Gastrocnemius medialis (tissue), 4 donors: ENCODE measurements at regions not wholly inside any gene's neighbourhood (a gene's known extent, or its start where the extent isn't known, plus 50 kb on each side); places are given as distances from the start of the nearest gene placed in this dataset.
"Not testable (repeated sequence)": the region's sequence is repeated elsewhere in the genome, so short reads cannot be mapped to it uniquely, and the experiment has no call there.

Experiments
- POLR2A ChIP-seq, 2 donors: fragments of 450-650 bp; IDR thresholded peaks; one replicate each; pipeline ENCODE4 v1.6.1; 2017; ENCODE audit warnings: antibody characterized with exemption in 2 of 2, mild to moderate bottlenecking in 2 of 2, moderate library complexity in 2 of 2
- TF ChIP-seq, protein P1 (sequence below), 5 experiments: fragments of 450-650 bp in 3 of 5; fragments of 200-600 bp in 2 of 5; sonication (generic) in 2 of 5; IDR thresholded peaks in 4 of 5; conservative IDR thresholded peaks in 1 of 5; 1 replicate in 4 of 5; 2 replicates in 1 of 5; pipeline ENCODE4 v1.5.1; 2016 to 2019; ENCODE audit warnings: antibody characterized with exemption in 5 of 5, mild to moderate bottlenecking in 3 of 5, moderate library complexity in 3 of 5

DNA sequence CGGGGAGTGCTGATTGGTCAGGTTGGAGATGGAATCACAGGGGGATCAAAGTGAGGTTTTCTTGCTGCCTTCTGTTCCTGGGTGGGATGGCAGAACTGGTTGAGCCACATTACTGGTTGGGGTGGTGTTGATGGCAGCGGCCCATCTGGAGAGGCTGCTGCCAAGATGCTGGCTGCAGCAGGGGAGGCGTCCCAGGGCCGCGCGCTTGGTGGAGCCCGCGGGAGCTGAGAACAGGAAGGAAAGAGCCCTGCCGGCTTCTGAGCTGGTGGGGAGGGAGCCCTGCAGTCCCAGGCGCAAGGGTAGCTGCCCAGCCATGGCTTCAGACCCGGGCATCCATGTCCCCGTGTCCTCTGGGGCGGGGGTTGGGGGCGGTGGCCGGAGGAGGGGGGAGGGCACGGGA lies 609.3 kb downstream of the SPATA31A6 start:
- TF ChIP-seq, protein P1, sequence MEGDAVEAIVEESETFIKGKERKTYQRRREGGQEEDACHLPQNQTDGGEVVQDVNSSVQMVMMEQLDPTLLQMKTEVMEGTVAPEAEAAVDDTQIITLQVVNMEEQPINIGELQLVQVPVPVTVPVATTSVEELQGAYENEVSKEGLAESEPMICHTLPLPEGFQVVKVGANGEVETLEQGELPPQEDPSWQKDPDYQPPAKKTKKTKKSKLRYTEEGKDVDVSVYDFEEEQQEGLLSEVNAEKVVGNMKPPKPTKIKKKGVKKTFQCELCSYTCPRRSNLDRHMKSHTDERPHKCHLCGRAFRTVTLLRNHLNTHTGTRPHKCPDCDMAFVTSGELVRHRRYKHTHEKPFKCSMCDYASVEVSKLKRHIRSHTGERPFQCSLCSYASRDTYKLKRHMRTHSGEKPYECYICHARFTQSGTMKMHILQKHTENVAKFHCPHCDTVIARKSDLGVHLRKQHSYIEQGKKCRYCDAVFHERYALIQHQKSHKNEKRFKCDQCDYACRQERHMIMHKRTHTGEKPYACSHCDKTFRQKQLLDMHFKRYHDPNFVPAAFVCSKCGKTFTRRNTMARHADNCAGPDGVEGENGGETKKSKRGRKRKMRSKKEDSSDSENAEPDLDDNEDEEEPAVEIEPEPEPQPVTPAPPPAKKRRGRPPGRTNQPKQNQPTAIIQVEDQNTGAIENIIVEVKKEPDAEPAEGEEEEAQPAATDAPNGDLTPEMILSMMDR (IDR thresholded peaks at IDR 0.05 in 4 of 5, conservative IDR thresholded peaks at IDR 0.05 in 1 of 5), result not testable (repeated sequence)
- TF ChIP-seq POLR2A (IDR thresholded peaks at IDR 0.05), result not testable (repeated sequence)
